PC-9 (cell line): ENCODE measurements at regions not wholly inside any gene's neighbourhood (a gene's known extent, or its start where the extent isn't known, plus 50 kb on each side); places are given as distances from the start of the nearest gene placed in this dataset.

ENCODE experiments used
- BruUV-seq: library from RNA; stranded (reverse); fragments of 400-500 nt; replicated peaks from 2 replicates; lab custom pipeline; 2021; lab: Mats Ljungman, UMichigan
- CTCF ChIA-PET: fragments of 300-600 bp; sonication (Branson Sonifier 250); formaldehyde crosslinking; loops from one replicate; lab custom pipeline; 2022; ENCODE audit warnings: antibody characterized with exemption; lab: Charles Lee
- POLR2A ChIA-PET: fragments of 300-600 bp; sonication (Branson Sonifier 250); formaldehyde crosslinking; loops from one replicate; lab custom pipeline; 2022; ENCODE audit warnings: antibody characterized with exemption; ENCODE audit not compliant: unreplicated experiment; lab: Charles Lee
- DNase-seq, 2 experiments: peaks; one replicate each; pipeline versions ENCODE4 v3.0.0 to v3.0.0-alpha.2; 2015 to 2022; ENCODE audit warnings: mixed read lengths in 1 of 2
- H2AFZ ChIP-seq: fragments of 200-600 bp; sonication (generic); 2 replicates; pipeline ENCODE4 v1.8.1; 2017; ENCODE audit warnings: antibody characterized with exemption
- H3F3A ChIP-seq: fragments of 200-600 bp; sonication (generic); 2 replicates; pipeline ENCODE4 v1.8.1; 2017; ENCODE audit warnings: antibody characterized with exemption, mild to moderate bottlenecking, low read depth; ENCODE audit not compliant: insufficient read depth
- H3K27ac ChIP-seq: fragments of 200-600 bp; sonication (generic); 2 replicates; pipeline ENCODE4 v1.6.1; 2016; ENCODE audit warnings: mixed run types
- H3K27me3 ChIP-seq: fragments of 200-600 bp; sonication (generic); 2 replicates; pipeline ENCODE4 v1.6.1; 2016; ENCODE audit warnings: low read depth, mixed run types; ENCODE audit not compliant: insufficient read depth
- H3K36me3 ChIP-seq: fragments of 200-600 bp; sonication (generic); 2 replicates; pipeline ENCODE4 v1.6.1; 2016; ENCODE audit warnings: low read depth, mixed run types
- H3K4me1 ChIP-seq: fragments of 200-600 bp; sonication (generic); replicated peaks from 2 replicates; pipeline ENCODE4 v1.6.1; 2016; ENCODE audit warnings: mixed run types; ENCODE audit not compliant: insufficient read depth
- H3K4me2 ChIP-seq: fragments of 200-600 bp; sonication (generic); 2 replicates; pipeline ENCODE4 v1.6.1; 2017; ENCODE audit warnings: mixed run types
- H3K4me3 ChIP-seq: fragments of 200-600 bp; sonication (generic); 2 replicates; pipeline ENCODE4 v1.6.1; 2016; ENCODE audit warnings: mixed run types
- H3K79me2 ChIP-seq: fragments of 200-600 bp; sonication (generic); 2 replicates; pipeline ENCODE4 v1.6.1; 2017; ENCODE audit warnings: low read depth, mixed run types
- H3K9me2 ChIP-seq: fragments of 200-600 bp; sonication (generic); 2 replicates; pipeline ENCODE4 v1.8.1; 2017; ENCODE audit warnings: mild to moderate bottlenecking; ENCODE audit not compliant: insufficient read depth
- H3K9me3 ChIP-seq: fragments of 200-600 bp; sonication (generic); 2 replicates; pipeline ENCODE4 v1.8.1; 2016; ENCODE audit warnings: low read depth; ENCODE audit not compliant: insufficient read depth
- H4K20me1 ChIP-seq: fragments of 200-600 bp; sonication (generic); 2 replicates; pipeline ENCODE4 v1.8.1; 2017; ENCODE audit not compliant: insufficient read depth
- EZH2 ChIP-seq: fragments of 200-600 bp; sonication (generic); IDR thresholded peaks from 2 replicates; pipeline ENCODE4 v1.8.0; 2017; ENCODE audit warnings: antibody characterized with exemption, low read depth
- intact Hi-C: fragments of 100-400 bp; cut with micrococcal nuclease; formaldehyde crosslinking; loops from one replicate; pipeline ENCODE4 v1.10.0; 2022; ENCODE audit not compliant: unreplicated experiment
- TF ChIP-seq, protein P1 (sequence below): fragments of 200-600 bp; sonication (generic); conservative IDR thresholded peaks from 2 replicates; pipeline ENCODE4 v1.6.1; 2017; ENCODE audit warnings: mixed run types, antibody characterized with exemption, mild to moderate bottlenecking, moderate library complexity

- H3K4me1 ChIP-seq = no peaks in the 10 kb centered on the region
- no peak for DNase-seq
- TF ChIP-seq, protein P1, sequence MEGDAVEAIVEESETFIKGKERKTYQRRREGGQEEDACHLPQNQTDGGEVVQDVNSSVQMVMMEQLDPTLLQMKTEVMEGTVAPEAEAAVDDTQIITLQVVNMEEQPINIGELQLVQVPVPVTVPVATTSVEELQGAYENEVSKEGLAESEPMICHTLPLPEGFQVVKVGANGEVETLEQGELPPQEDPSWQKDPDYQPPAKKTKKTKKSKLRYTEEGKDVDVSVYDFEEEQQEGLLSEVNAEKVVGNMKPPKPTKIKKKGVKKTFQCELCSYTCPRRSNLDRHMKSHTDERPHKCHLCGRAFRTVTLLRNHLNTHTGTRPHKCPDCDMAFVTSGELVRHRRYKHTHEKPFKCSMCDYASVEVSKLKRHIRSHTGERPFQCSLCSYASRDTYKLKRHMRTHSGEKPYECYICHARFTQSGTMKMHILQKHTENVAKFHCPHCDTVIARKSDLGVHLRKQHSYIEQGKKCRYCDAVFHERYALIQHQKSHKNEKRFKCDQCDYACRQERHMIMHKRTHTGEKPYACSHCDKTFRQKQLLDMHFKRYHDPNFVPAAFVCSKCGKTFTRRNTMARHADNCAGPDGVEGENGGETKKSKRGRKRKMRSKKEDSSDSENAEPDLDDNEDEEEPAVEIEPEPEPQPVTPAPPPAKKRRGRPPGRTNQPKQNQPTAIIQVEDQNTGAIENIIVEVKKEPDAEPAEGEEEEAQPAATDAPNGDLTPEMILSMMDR = no peak
- no peak for TF ChIP-seq EZH2
- no peaks in the 10 kb centered on the region for H4K20me1 ChIP-seq
- H2AFZ ChIP-seq = no peak overlapping the region
- H3K4me2 ChIP-seq = no peak overlapping the region
- H3F3A ChIP-seq = no peaks in the 10 kb centered on the region
- ChIA-PET POLR2A (no interaction called here), CTCF (no interaction called here)
- no peaks in the 10 kb centered on the region for H3K79me2 ChIP-seq
- no peak overlapping the region for H3K4me3 ChIP-seq
- no peaks in the 10 kb centered on the region for H3K36me3 ChIP-seq
- no peak overlapping the region for H3K27ac ChIP-seq
- H3K9me3 ChIP-seq = no peaks in the 10 kb centered on the region
- H3K27me3 ChIP-seq = no peaks in the 10 kb centered on the region
- BruUV-seq = no TSS peak
- H3K9me2 ChIP-seq = no peaks in the 10 kb centered on the region
- intact Hi-C loops = no loop called here
Measured at GRCh38 chr14:41397926-41398325, 208.8 kb upstream of the LRFN5 start.

- Histone ChIP-seq H3K27ac (no peak overlapping the region), H3K4me3 (no peak overlapping the region), H3K27me3 (no peaks in the 10 kb centered on the region), H3K4me1 (no peaks in the 10 kb centered on the region), H4K20me1 (no peaks in the 10 kb centered on the region), H2AFZ (no peak overlapping the region), H3F3A (no peaks in the 10 kb centered on the region), H3K9me2 (no peaks in the 10 kb centered on the region), H3K79me2 (no peaks in the 10 kb centered on the region), H3K9me3 (no peaks in the 10 kb centered on the region), H3K4me2 (no peak overlapping the region), H3K36me3 (no peaks in the 10 kb centered on the region)
- no peak for TF ChIP-seq EZH2
- TF ChIP-seq, protein P1 = no peak
- intact Hi-C loops = no loop called here
- ChIA-PET POLR2A (no interaction called here), CTCF (no interaction called here)
- BruUV-seq = no TSS peak
- no peak for DNase-seq
Measured at GRCh38 chr14:41393512-41393911, 213.2 kb upstream of the LRFN5 start.

GRCh38 chr14:41392226-41392625 lies 214.4 kb upstream of the LRFN5 start:
- intact Hi-C loops = no loop called here

More at GRCh38 chr14:41392226-41392625, 214.4 kb upstream of the LRFN5 start:
- Histone ChIP-seq H3F3A (no peaks in the 10 kb centered on the region), H3K4me1 (no peaks in the 10 kb centered on the region), H3K9me3 (no peaks in the 10 kb centered on the region), H4K20me1 (no peaks in the 10 kb centered on the region), H3K4me3 (no peak overlapping the region), H3K27me3 (no peaks in the 10 kb centered on the region), H3K4me2 (no peak overlapping the region), H3K9me2 (no peaks in the 10 kb centered on the region), H3K36me3 (no peaks in the 10 kb centered on the region), H3K79me2 (no peaks in the 10 kb centered on the region), H2AFZ (no peak overlapping the region), H3K27ac (no peak overlapping the region)
- no TSS peak for BruUV-seq
- POLR2A ChIA-PET = no interaction called here
- TF ChIP-seq, protein P1 = no peak
- no peak for TF ChIP-seq EZH2
- CTCF ChIA-PET = no interaction called here
- DNase-seq = no peak
